GM23338 (cell line): ENCODE measurements at regions not wholly inside any gene's neighbourhood (a gene's known extent, or its start where the extent isn't known, plus 50 kb on each side); places are given as distances from the start of the nearest gene placed in this dataset.

ENCODE experiments used
- CTCF ChIP-seq, 2 experiments: fragments of 200-600 bp in 1 of 2; sonication (generic) in 1 of 2; conservative IDR thresholded peaks; 2 replicates each; pipeline versions ENCODE4 v1.5.1 to v1.6.1; 2016 to 2017; ENCODE audit warnings: antibody characterized with exemption in 2 of 2, low read depth in 2 of 2, mild to moderate bottlenecking in 2 of 2, moderate library complexity in 1 of 2
- ETS1 ChIP-seq: IDR thresholded peaks from 2 replicates; pipeline ENCODE4 v1.6.1; 2016; ENCODE audit warnings: antibody characterized with exemption
- POLR2AphosphoS5 ChIP-seq: IDR thresholded peaks from 2 replicates; pipeline ENCODE4 v1.6.1; 2016; ENCODE audit warnings: antibody characterized with exemption, low read depth
- REST ChIP-seq: IDR thresholded peaks from one replicate; pipeline ENCODE4 v1.6.1; 2018; ENCODE audit warnings: antibody characterized with exemption; ENCODE audit not compliant: unreplicated experiment

GRCh38 chr2:149924549-149925213 lies 337.1 kb upstream of the MMADHC start:
- TF ChIP-seq ETS1 (no peak), CTCF (conservative IDR thresholded peaks at IDR 0.05; ENCODE audit: low read depth in 2 of 2) (no peak), POLR2AphosphoS5 (no peak), REST (no peak)
